Heart left ventricle (tissue), 16 donors: ENCODE measurements at regions not wholly inside any gene's neighbourhood (a gene's known extent, or its start where the extent isn't known, plus 50 kb on each side); places are given as distances from the start of the nearest gene placed in this dataset.
"Not testable (repeated sequence)": the region's sequence is repeated elsewhere in the genome, so short reads cannot be mapped to it uniquely, and the experiment has no call there.

Source experiments
- ATAC-seq, 4 donors: fragments of 200-7000 bp; cut with Tn5 transposase; one replicate each; pipeline ENCODE4 v1.9.1; 2020 to 2022; ENCODE audit warnings: moderate library complexity in 4 of 4, mild to moderate bottlenecking in 3 of 4, moderate number of reproducible peaks in 1 of 4
- DNase-seq, 5 donors: peaks; one replicate each; pipeline ENCODE4 v3.0.0-alpha.2; 2020
- H3K27ac ChIP-seq, 12 donors: fragments of 200-600 bp; sonication (generic) in 4 of 12; one replicate each; pipeline versions ENCODE4 v1.5.0 to v1.8.0; 2016 to 2022; ENCODE audit warnings: mild to moderate bottlenecking in 2 of 12
- H3K27me3 ChIP-seq, 9 donors: fragments of 200-600 bp; sonication (generic) in 2 of 9; one replicate each; pipeline versions ENCODE4 v1.5.1 to v1.8.0; 2016 to 2022; ENCODE audit warnings: mild to moderate bottlenecking in 3 of 9
- H3K36me3 ChIP-seq, 9 donors: fragments of 200-600 bp; sonication (generic) in 2 of 9; one replicate each; pipeline versions ENCODE4 v1.5.0 to v1.8.0; 2018 to 2022; ENCODE audit warnings: mild to moderate bottlenecking in 2 of 9
- H3K4me1 ChIP-seq, 12 donors: fragments of 200-600 bp; sonication (generic) in 4 of 12; one replicate each; pipeline versions ENCODE4 v1.5.0 to v1.8.0; 2016 to 2022; ENCODE audit warnings: mild to moderate bottlenecking in 3 of 12
- H3K4me3 ChIP-seq, 12 donors: fragments of 200-600 bp; sonication (generic) in 4 of 12; one replicate each; pipeline versions ENCODE4 v1.5.0 to v1.8.0; 2017 to 2022; ENCODE audit warnings: mild to moderate bottlenecking in 9 of 12, moderate library complexity in 4 of 12
- H3K9me3 ChIP-seq, 12 donors: fragments of 200-600 bp; sonication (generic) in 4 of 12; one replicate each; pipeline versions ENCODE4 v1.5.0 to v1.8.0; 2016 to 2022; ENCODE audit warnings: mild to moderate bottlenecking in 1 of 12
- CTCF ChIP-seq, 12 donors: fragments of 200-600 bp; sonication (generic) in 4 of 12; IDR thresholded peaks; one replicate each; pipeline versions ENCODE4 v1.5.0 to v1.8.0; 2018 to 2022; ENCODE audit warnings: antibody characterized with exemption in 12 of 12, mild to moderate bottlenecking in 5 of 12
- POLR2A ChIP-seq, 2 donors: fragments of 450-650 bp; IDR thresholded peaks; one replicate each; pipeline ENCODE4 v1.6.1; 2017; ENCODE audit warnings: antibody characterized with exemption in 2 of 2, mild to moderate bottlenecking in 2 of 2, moderate library complexity in 2 of 2
- WGBS, 4 donors: extraction: QIAGEN DNeasy Blood & Tissue Kit in 2 of 4; methylation state at CpG; one replicate each; pipeline versions ENCODE4 v1.1.5 to v1.1.7; 2013 to 2018; 5-methylcytosine and 5-hydroxymethylcytosine counted together
- intact Hi-C, 10 donors: fragments of 100-400 bp; cut with DNase I; formaldehyde crosslinking; loops; one replicate each; pipeline versions ENCODE4 v1.11.1 to v1.14.2; 2022
- donor health status: ischemic (EF 13 %, LVEDD 7.1; RV severe dilation, severe dysfunction).
- donor health status: healthy with polysubstance abuse.
- donor health status: DM: no; HTN: yes; CAD: no.
- donor health status: DM: no; HTN: no; CAD: no.
- donor health status: ischemic (EF 25% LVEDD 6.9; RV normal size, moderate dysfunction).
- donor health status: ischemic (EF 25% LVEDD 5.7; RV mildly dilated, moderate dysfunction).
- donor health status: healthy.
- donor health status: DM: yes; HTN: yes; CAD: no.
- donor health status: ischemic (EF 35%, LVEDD 5.7; RV mildly dilated, moderate dysfunction).
- donor health status: nonischemic (EF 11% LVEDD 7.7; RV severe dilation, severe dysfunction).
- donor health status: DM: yes; HTN: yes; CAD: no.
- donor health status: PGD.
- donor health status: ischemic (EF 29% LVEDD 5.4; RV normal size, mild dysfunction).
- donor health status: nonischemic (EF 23%, LVEDD 6.1; RV moderate dilation, normal function).

- H3K4me1 ChIP-seq = no peaks in the 10 kb centered on the region
- no peak overlapping the region for H3K27ac ChIP-seq
- DNase-seq = no peak
- H3K36me3 ChIP-seq = no peaks in the 10 kb centered on the region
- TF ChIP-seq CTCF (IDR thresholded peaks at IDR 0.05) = no peak
- no peak for TF ChIP-seq POLR2A (IDR thresholded peaks at IDR 0.05)
- no peak overlapping the region for H3K4me3 ChIP-seq
- intact Hi-C loops = no loop called here
- H3K27me3 ChIP-seq = no peaks in the 10 kb centered on the region
- ATAC-seq = no peak
- no peaks in the 10 kb centered on the region for H3K9me3 ChIP-seq
- 90 to 97% (median 91%) methylated on average over 1 of the region's 1 CpG for WGBS, 4 donors
Observed at GRCh38 chr3:68662176-68662575, 270.2 kb downstream of the TAFA4 start.

GRCh38 chr3:68650657-68651056, 281.7 kb downstream of the TAFA4 start:
- ATAC-seq, H3K36me3 ChIP-seq, intact Hi-C loops, H3K9me3 ChIP-seq, H3K4me3 ChIP-seq, H3K27me3 ChIP-seq, H3K4me1 ChIP-seq, DNase-seq, H3K27ac ChIP-seq: not testable (repeated sequence)
- 87 to 88% (median 88%) methylated on average over 3 of the region's 3 CpGs for WGBS, 4 donors

- Histone ChIP-seq H3K4me3 (no peak overlapping the region), H3K27me3 (no peaks in the 10 kb centered on the region), H3K27ac (no peak overlapping the region), H3K36me3 (no peaks in the 10 kb centered on the region), H3K4me1 (no peaks in the 10 kb centered on the region), H3K9me3 (no peaks in the 10 kb centered on the region)
- ATAC-seq = no peak
- 72 to 79% (median 76%) methylated on average over 2 of the region's 2 CpGs for WGBS, 4 donors
- intact Hi-C loops = no loop called here
- TF ChIP-seq CTCF (IDR thresholded peaks at IDR 0.05) (no peak), POLR2A (IDR thresholded peaks at IDR 0.05) (no peak)
- DNase-seq = no peak
Observed at GRCh38 chr3:68648494-68648893, 283.9 kb downstream of the TAFA4 start.

- TF ChIP-seq CTCF (IDR thresholded peaks at IDR 0.05) (no peak), POLR2A (IDR thresholded peaks at IDR 0.05) (no peak)
- Histone ChIP-seq H3K9me3 (peaks cover 0 to 4% (median 0%) of the 10 kb centered on the region in 12 donors), H3K4me1 (no peaks in the 10 kb centered on the region), H3K27ac (no peak overlapping the region), H3K36me3 (no peaks in the 10 kb centered on the region), H3K27me3 (no peaks in the 10 kb centered on the region), H3K4me3 (no peak overlapping the region)
- WGBS, 4 donors = 37 to 41% (median 40%) methylated on average over 7 of the region's 7 CpGs
- ATAC-seq = no peak
- intact Hi-C loops = no loop called here
- DNase-seq = no peak
Observed at GRCh38 chr3:68631850-68632545, 300.3 kb downstream of the TAFA4 start.

GRCh38 chr3:68620211-68620610, 312.1 kb downstream of the TAFA4 start:
- intact Hi-C loops = no loop called here
- Histone ChIP-seq H3K4me3 (no peak overlapping the region), H3K27ac (no peak overlapping the region), H3K27me3 (no peaks in the 10 kb centered on the region), H3K4me1 (no peaks in the 10 kb centered on the region), H3K36me3 (no peaks in the 10 kb centered on the region), H3K9me3 (peaks cover 0 to 8% (median 0%) of the 10 kb centered on the region in 12 donors)
- 87 to 95% (median 92%) methylated on average over 5 to 6 of the region's 6 CpGs for WGBS, 4 donors
- no peak for DNase-seq
- TF ChIP-seq CTCF (IDR thresholded peaks at IDR 0.05) = no peak
- TF ChIP-seq POLR2A (IDR thresholded peaks at IDR 0.05) = no peak
- no peak for ATAC-seq
